COR-L47 (cell line): ENCODE measurements at regions not wholly inside any gene's neighbourhood (a gene's known extent, or its start where the extent isn't known, plus 50 kb on each side); places are given as distances from the start of the nearest gene placed in this dataset.

Experiments
- DNase-seq: peaks from one replicate; lab custom pipeline; 2025; lab: John Stamatoyannopoulos, UW

DNA sequence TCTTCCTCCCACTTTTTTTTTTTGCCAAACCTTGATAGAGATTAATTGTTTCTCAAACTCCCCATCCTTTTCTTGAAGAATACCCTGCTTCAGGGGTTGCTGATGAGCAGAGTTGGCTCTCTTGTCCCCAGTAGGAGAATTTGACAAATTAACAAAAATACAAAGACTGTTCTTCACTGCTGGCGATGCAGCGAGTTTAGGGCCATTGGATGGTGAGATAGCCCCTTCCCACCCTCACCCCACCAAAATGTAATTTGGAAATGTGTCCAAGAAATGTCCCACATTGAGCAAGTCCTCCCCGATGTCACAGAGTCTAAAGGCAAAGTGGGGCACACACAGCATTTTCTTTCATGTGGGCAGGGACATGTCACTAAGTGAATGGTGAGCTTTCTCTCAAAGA is 136.0 kb upstream of the RARB start:
- no peak for DNase-seq

DNA sequence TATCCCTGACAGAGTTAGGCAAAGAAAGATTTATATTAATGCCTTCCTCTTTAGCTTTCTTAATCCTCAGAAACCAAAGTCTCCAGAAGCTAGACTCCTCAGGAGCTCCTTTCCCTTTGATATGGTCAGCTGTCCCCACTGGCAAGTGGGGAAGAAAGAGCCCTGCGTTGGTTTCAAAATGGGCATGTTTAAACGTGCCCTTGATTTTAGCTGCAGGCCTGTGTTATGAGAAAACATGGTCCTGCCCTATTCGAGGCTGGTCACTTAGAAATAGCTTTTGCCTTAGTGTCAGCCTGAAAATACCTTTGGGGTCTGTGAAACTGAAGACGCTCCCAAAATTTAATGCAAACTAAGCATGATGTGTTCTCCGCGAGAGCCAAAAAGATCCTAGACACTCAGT is 135.5 kb upstream of the RARB start:
- DNase-seq: no peak

DNA sequence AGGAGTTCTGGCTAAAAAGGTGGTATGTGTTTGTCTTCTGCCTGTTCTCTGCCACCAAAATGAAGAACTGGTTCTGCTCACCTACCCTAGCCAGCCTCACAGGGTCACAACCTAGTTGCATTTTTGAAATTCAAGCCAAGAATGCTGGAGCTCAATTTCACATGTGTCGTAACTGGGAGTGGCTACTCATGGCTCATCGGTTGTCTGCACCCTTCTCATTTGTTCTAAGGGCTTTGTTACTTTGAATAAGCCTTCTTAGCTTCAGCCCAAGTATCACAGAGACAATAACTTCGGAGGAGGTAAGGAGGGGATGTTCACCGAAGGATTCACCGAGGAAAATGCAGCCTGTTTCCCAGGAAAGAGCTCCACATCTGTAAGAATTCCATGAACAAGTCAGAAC is 134.3 kb upstream of the RARB start:
- no peak for DNase-seq

DNA sequence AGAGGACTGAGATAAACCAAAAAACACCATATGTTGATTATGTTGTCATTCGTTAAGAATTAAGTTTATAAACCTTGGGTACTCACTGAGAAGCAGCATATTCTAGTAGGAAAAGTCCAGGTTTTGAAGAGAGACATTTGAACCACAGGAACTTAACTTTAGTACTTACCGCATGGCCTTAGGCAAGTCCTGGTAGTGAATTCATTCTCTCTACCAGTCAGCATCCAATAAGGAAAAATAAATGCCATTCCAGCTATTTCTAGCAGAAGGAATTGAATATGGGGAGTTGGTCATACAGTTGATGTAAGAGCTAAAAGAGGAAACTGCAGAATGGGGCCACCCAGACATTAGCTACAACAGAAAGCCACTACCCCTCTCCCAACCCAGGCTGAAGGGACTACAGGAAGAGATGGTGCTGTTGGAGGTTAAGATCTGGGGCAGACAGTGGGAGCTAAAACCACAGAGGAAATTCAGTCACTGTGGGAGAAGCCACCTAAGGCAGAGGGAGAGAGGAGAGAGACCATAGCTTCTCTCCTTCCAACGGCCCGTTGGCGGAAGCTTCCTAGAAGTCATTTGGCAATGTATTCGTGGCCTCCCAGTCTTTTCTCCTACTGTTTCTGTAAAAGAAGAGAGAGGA is 133.8 kb upstream of the RARB start:
- DNase-seq: no peak

DNA sequence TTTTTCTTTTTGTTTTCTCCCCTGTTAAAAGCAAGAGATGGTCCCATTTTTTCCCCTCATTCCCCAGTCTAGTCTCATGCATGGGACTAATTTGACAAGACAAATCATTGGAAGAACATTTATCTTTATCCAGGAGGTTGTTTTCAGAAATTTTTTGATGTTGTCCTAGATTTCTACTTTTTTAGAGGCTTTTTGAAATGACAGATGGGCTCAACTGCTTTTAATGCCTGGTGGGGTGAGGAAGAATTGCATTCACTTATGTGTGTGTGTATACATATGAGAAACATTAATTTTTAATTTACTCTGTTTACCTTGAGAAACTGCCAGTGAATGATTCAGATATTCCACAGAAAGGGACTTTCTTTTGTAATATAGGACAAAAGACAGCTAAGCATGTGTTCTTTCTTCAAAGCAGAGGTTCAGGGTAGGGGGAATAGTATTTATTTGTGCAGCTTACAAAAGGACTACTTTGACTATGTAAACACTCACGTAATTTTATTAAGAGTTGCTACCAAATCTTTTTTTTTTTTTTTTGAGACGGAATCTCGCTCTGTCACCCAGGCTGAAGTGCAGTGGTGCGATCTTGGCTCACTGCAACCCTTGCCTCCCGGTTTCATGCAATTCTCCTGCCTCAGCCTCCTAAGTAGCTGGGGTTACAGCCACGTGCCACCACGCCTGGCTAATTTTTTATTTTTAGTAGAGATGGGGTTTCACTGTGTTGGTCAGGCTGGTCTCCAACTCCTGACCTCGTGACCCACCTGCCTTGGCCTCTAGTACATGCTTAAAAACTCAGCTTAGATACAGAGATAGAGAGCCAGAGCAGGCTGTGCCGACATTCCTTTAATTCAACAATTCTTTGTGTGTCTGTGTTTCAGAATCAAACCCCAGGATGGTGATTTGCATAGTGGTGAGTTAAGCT is 130.1 kb upstream of the RARB start:
- no peak for DNase-seq

DNA sequence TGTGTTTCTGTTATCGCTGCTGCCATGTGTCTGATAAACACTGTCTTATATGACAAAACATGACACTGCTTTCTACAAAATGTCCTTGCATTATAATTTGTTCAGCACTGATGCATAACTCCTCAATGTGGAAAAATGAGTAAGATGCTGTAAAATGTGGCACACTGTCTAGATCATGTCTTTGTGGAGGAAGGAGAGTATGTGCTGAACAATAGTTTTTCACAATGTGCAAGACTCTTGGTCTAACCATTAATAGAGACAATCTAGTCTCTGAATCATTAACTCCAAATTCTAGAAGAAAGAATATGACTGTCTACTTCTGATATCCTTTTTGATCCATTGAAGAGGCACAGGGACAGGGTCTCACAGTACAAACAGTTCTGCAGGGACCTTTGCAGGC is 127.9 kb upstream of the RARB start:
- DNase-seq: no peak

DNA sequence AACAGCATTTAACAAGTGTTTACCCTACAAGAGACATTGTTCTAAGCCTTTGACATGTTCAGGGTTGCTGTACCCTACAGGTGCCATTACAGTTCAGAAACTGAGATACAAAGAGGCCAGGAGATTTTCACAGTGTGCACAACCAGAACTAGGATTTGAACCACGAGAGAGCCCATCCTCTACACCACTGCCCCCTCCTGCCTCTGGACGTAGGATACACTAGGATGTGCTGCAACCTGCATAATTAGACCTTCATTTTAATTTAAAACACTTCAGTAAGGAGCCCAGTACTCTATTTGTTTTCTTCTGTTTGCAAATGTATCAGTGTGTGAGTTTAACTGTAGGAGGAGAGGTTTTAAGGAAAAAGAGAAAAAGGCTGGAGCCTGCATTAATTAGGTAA is 123.1 kb upstream of the RARB start:
- DNase-seq: no peak

DNA sequence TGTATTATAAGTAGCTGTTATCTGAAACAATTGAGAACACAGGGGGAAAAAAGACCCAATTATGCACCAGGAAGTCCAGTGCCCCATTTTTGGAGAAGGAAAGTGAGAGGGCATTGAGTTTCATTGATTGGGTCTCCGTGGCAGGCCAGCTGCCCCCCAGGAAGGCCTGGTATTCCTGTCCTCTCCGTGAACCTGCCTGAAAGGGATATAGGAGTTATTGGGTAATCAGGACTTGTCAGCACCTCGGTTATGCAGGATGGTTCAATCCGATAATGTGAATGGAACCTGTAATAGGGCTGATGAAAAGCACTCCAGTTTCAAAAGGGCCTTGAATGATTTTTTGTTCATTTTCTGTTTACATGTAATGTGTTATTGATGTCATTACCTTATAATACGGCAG is 122.0 kb upstream of the RARB start:
- DNase-seq: no peak

DNA sequence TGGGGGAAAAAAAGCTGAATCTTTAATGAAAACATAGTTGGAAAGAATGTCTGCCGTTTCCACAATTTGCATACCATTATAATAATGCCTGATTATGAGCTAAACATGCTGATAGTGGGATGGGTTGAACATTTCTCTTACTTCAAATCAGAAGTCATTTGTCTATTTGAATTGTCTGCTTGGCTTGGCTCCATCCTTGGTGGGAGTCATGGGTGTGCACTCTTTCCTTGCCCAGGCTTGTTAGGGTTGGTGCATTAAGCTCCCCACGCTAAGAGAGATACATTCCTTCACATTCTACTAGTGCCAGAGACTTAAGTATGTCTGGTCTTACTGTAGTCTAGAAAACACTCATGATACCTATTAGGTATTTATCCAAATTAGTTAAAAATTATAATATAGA is 121.4 kb upstream of the RARB start:
- no peak for DNase-seq

DNA sequence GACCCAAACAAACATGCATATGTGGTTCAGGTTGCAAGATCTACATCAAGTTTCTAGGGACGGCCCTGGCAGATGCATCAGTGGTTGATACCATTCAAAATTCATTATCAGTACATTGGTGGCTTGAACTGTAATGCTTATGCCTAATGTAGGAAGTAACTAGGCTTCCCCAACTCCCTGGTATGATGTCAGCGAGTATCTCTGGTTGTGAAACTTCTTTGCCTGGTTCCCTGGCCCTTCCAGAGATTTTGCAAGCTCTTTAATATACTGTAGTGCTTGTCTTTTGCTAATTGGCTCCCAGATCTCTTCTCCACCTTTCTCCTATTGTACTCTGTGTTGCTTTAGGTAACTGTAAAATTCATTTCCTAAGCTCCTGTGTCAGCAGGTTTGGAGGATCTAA is 114.8 kb upstream of the RARB start:
- DNase-seq: no peak

DNA sequence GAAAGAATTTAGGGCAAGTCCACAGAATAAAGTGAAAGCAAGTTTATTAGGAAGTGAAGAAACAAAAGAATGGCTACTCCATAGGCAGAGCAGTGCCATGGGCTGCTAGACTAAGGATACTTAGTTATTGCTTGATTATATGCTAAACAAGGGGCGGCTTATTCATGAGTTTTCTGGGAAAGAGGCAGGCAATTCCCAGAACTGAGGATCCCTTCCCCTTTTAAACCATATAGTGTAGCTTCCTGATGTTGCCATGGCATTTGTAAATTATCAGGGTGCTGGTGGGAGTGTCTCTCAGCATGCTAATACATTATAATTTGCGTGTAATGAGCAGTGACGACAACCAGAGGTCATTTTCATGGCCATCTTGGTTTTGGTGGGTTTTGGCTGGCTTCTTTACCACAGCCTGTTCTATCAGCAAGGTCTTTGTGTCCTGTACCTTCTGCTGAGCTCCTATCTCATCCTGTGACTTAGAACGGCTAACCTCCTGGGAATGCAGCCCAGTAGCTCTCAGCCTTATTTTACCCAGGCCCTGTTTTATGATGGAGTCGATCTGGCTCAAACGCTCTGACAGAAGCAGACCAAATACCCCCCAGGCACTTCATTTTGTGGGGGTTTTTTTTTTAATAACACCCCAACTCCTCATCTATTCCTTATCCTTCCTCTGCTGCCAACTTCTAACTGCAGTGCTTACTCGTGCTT is 103.0 kb upstream of the RARB start:
- no peak for DNase-seq

DNA sequence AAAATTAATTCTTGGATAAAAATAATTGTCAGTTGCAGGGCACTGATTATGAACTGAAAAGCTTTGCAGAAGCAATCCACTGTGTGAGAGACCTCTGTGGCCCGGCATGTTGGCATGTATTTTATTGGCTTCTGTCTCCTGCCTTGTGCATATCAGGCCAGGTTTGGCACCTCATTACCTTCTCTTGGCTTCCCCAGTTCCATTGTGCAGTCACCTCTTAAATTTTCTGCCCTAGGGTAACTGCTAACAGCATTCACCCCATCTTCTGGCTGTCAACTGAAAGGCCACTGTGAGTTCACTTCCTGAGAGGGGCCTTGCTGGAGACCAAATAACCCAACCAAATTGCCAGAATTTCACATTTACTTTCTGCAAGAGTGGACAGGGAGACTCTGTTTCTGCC is 92.7 kb upstream of the RARB start:
- no peak for DNase-seq

DNA sequence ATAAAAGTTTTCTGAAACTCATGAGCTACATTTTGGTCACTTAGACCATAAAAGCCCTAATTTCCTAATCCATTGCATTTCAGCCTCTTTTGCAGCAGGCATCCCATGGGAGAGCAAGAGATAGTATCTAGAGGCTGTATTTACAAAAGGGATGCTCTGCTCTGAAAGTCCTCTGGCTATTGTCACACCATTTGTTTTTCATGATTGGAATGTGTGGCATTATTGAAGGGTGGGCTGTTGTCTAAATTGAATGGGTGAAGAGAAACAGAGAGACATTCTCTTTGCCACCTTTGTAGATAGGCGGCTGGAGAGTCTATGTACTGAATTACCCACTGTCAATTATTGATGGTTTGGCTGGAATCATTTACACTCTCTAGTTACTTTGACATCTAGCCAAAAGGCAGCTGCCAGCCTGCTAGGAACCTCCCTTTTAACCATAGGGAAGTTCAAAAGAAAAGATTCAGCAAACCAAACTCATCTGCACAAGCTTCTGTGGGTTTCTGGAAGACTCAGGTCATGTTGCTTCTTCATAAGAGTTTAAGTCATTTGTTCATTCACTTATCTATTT is 89.8 kb upstream of the RARB start:
- DNase-seq: peak; percentile 18

DNA sequence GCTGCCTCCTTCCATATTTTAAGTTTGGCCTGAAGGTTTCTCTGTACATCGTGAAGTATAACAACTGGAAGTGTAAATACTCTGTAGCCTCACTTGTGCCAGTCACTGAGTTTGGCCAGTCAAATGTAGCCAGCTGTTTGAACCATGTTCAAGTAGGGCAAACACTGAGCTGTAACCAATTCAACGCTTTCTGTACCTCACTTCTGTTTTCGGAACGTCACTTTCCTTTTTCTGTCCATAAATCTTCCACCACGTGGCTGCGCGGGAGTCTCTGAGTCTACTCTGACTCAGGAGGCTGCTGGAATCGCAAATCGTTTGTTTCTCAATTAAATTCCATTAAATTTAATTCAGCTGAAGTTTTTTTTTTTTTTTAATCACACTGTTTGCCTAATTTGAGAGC is 88.8 kb upstream of the RARB start:
- DNase-seq: no peak

DNA sequence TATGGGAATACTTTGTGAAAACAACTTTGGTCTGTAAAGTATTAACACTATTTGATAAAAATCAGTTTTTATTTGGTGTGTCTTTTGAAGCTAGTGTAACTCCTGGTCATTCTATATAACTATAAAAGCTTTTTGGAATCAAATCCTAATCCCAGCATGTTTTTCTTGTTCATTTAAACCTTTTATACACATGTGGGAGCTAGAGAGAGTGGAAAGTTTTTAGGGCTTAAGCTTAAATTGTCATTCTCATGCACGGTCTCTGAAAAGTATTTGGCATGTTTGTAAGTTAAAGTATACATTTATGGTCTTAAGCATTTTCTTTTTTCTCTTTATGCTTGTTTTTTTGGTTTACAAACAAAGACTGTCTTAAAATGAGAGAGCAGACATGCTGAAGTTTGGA is 83.4 kb upstream of the RARB start:
- no peak for DNase-seq

DNA sequence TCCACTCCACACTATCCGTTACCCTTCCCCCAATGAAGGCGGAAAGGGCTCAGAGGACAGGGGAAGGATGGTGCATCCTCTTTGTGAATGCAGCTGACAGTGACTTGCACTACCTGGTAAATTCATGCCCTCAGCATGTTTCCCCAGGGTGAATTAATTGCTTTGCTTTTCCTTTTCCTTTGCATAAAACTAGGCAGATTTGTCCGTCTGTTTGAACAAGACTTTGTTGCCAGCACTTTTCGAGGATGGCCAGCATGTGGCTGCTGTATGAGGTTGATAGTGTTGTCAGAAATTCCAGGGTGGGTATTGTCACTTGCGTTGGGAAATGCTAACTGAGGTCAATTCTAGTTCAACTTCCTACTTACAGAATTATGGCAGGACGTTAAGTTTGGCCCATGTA is 79.0 kb upstream of the RARB start:
- no peak for DNase-seq

DNA sequence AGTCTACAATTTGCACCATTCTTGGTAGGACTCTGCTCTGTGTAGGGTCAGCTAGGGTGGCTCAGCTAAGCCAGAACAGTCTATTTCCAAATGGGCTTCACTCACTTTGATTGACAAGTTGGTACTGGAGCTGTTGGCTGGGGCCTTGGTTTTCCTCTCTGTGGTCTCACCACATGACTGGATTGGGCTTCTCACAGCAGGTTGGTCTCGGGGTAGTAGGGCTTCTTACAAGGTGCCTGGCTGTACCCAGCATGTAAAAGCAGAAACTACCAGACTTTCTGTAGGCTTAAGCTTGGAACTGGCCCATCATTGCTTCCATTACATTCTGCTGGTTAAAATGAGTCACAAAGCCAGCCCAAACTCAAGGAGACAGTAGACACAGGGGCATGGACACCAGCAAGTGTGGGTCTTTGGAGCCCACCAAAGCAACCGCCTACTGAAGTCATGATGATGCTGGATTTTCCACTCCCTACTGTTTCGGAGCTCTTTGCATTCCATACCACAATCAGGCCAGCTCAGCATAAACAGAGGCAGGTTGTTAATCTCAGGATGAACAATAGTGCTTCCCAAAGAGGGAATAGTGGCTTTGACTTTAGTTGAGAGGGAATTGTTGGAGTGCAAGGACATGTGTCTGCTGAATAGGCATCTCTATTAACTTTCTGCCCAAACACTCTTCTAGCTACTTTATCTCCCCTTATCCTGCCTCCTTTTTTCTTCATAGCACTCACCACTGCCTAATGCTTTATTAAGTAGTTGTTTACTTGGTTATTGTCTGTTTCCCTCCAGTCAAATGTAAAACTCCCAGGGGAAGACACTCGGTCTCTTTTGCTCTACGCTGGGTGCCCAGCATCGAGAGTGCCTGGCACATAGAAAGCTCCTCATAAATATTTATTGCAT is 78.0 kb upstream of the RARB start:
- DNase-seq: no peak

DNA sequence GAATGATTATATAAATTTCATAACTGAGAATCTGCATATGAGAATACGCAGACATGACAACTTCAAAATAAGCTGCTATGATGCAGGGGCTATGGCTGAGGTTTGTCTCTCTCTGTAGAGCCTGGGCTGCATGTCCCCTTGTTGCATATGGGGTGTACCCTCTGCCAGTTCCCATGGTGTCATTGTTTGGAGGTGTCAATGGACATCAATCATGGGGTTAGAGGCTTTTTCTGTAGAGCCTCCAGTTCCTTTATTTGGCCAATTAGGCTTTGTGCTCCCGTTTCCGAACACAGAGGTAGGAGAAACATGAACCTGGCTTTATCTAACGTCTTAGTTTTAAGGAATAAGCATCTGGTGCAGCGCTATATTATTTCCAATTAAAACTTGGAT is 77.3 kb upstream of the RARB start:
- no peak for DNase-seq

DNA sequence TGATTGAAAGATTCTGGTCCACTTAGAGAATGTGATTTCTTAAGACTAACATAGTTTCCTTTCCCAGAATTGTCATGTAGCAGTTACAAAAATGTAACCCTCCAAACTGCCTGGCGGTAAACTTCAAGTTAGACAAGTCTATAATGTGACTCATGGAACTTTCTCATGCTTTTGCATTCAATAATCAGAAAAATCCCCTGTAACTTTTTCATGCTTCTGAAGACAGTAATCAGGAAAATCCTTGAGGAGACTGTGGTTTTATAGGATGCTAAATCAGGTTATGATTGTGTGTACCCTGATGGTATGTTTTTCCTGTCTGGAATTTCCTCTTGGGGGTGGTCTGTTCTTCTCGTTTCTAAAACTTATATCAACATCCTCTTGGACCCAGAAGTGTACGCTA is 74.0 kb upstream of the RARB start:
- DNase-seq: no peak

DNA sequence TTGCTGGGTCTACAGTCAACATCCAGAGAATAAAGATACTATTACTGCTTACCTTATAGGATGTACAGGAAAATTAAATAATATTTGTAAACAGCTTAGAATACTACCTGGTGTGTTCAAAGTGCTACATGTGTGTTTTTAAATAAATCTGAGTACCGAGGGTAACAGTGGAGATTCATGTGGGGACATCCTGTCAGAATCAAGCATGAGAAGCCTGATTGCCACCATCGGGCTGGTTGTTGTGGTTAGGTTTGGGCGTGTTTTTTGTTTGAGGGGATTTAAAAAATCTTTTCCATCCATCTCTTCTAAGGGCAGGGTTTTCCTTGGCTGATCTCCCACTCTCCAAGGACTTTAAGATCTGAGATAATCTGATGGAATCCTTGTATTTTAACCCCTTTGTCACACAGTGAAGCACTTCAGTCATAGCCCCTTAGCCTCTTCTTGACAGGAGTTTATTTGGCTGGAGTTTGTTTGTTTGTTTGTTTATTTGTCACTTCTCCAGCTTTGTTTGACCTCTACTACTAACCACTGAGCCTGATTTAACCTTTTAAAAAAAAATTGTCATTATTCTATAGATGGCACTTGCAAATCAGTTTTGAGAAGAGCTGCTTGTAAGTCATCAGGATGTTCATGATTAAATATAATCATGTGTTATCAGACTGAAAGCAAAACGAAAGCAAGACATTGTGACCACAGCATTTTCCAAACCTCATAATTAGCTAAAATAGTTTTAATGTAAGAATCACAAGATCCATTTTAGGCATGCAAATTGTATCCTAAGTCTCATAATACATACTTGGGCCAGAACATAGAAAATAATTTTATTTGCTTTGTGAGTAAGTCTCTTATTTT is 72.8 kb upstream of the RARB start:
- DNase-seq: no peak

DNA sequence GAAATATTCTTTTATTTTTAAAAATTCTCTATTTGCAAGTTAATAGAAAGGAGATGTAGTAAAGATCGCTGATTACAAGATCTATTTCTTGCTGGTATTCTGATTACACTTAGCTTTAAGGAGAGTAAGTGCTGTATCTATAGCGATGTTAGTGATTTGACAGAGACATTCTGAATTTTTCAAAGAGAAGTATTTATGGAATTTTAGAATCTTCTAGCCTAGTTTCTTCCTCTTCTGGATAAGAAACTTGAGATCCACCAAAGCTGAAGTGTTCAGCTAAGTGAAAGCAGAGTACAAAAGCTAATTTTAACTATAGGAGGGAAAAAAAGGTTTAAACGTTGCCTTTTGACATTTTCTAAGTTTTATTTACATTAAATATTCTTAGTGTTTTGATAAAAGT is 72.1 kb upstream of the RARB start:
- no peak for DNase-seq
